ENCODE measurements at regions not wholly inside any gene's neighbourhood (a gene's known extent, or its start where the extent isn't known, plus 50 kb on each side); places are given as distances from the start of the nearest gene placed in this dataset.

DNA sequence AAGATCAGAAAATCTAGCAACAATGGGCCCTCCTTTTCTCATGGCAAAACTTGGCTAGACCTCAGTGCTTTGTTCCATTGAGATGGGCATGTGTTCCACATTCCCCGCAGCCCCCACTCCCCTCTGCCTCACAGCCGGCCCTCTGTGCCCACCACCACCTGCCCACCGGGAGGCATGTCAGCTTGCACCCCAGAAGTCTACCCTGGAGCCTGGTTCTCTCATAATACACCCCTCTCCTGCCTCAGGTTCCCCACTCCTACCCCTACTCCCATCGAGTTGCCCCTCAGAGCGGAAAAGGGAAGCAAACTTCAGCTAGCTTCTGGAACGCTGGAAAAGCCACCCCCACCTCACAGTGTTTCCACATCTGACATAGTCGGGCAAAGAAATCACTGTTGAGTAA, 219.0 kb downstream of the ANAPC1 start:
- TF ChIP-seq, protein P1, sequence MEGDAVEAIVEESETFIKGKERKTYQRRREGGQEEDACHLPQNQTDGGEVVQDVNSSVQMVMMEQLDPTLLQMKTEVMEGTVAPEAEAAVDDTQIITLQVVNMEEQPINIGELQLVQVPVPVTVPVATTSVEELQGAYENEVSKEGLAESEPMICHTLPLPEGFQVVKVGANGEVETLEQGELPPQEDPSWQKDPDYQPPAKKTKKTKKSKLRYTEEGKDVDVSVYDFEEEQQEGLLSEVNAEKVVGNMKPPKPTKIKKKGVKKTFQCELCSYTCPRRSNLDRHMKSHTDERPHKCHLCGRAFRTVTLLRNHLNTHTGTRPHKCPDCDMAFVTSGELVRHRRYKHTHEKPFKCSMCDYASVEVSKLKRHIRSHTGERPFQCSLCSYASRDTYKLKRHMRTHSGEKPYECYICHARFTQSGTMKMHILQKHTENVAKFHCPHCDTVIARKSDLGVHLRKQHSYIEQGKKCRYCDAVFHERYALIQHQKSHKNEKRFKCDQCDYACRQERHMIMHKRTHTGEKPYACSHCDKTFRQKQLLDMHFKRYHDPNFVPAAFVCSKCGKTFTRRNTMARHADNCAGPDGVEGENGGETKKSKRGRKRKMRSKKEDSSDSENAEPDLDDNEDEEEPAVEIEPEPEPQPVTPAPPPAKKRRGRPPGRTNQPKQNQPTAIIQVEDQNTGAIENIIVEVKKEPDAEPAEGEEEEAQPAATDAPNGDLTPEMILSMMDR (IDR thresholded peaks at IDR 0.05) = no peak
- no peak for TF ChIP-seq POLR2A (IDR thresholded peaks at IDR 0.05)

All from thyroid gland (tissue), 4 donors.